ELF-1 (cell line): ENCODE measurements at regions not wholly inside any gene's neighbourhood (a gene's known extent, or its start where the extent isn't known, plus 50 kb on each side); places are given as distances from the start of the nearest gene placed in this dataset.

Source experiments
- DNase-seq: peaks from one replicate; pipeline ENCODE4 v3.0.0-alpha.2; 2016; ENCODE audit warnings: low read depth, low spot score

DNA sequence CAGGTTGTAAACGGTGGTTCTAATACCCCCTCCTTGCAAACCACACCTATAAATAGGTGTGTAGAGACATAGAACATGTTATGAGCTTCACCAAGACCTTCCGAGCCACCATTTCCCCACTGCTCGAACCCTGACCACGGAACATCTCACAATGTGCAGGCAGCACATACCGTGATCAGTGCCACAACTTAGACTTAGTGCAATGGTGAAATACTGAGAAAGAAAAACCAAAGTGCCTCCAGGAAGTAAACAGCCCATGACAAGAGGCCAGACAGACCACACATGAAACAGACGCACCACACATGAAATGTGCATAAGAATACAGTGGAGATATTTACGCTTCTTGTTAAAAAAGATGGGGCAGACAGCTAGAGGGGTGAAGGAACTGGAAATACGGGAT is 166.9 kb upstream of the CCND2 start:
- no peak for DNase-seq

GRCh38 chr12:4104722-4105244 is 168.8 kb upstream of the CCND2 start:
- DNase-seq: no peak

DNA sequence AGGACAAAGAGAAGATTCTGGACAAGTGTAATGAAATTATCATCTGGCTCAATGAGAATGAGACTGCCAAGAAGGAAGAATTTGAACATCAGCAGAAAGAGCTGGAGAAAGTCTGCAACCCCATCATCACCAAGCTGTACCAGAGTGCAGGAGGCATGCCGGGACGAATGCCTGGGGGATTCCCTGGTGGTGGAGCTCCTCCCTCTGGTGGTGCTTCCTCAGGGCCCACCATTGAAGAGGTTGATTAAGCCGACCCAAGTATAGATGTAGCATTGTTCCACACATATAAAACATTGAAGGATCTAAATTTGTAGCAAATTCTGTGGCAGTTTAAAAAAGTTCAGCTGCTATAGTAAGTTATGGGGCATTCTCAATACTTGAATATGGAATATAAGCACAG is 174.3 kb upstream of the CCND2 start:
- peak; percentile 37 for DNase-seq

DNA sequence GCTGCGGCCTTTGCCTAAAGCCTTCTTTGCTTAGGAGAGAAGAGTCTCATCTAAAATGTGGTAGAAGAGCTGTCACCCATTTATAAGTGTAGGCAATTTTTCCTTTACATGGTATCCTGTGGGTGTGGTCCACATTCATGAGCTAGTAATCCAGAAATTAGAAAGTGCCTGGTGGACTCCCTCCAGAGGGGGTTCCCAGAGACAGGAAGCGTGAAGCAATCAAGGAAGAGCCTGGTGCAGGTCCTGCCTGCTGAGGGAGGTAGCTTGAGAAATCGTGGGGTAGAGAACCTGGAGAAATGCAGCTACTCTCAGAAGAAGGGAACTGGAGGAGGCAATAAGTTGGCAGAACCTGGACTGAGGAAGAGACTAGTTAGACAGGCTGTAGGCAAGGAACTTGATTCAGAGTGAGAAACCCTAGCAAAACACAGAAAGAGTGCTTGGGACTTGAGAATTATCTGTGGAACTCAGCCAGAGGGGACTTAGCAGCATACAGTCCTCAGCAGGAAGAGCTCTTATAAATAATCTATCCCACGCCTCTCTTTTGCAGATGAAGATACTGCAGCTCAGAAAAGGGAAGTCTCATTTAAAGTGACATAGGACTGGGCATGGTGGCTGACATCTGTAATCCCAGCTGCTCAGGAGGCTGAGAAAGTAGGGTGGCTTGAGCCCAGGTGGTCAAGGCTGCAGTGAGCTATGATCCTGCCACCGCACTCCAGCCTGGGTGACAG is 182.4 kb upstream of the CCND2 start:
- no peak for DNase-seq

GRCh38 chr12:4089956-4090355 is 183.6 kb upstream of the CCND2 start:
- DNase-seq: no peak

DNA sequence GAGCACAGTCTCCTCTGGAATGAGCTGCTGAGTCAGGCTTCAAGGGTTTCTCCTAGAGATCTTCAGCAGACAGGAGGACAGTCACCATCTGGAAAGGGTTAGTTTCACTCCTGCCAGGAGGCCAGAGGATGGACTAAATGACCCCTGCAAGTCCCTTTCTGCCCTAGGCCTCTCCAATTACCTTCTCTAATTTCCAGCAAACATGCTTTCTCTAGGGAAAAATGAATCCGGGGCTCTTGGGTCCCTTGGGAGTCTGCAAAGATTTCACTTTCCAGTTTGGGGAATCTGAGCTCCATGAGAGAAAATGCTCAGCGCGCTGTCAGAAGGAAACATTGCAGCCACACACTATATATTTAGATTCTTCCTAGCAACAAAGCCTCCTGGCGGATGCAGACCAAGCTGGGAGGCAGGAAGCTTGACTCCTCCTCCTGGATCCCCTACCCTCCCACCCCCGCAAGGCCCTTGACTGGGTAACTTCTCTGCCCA is 184.4 kb upstream of the CCND2 start:
- DNase-seq: no peak

GRCh38 chr12:4088451-4088850 is 185.1 kb upstream of the CCND2 start:
- no peak for DNase-seq

- DNase-seq: no peak
Measured at GRCh38 chr12:4086481-4086880, 187.1 kb upstream of the CCND2 start.

DNA sequence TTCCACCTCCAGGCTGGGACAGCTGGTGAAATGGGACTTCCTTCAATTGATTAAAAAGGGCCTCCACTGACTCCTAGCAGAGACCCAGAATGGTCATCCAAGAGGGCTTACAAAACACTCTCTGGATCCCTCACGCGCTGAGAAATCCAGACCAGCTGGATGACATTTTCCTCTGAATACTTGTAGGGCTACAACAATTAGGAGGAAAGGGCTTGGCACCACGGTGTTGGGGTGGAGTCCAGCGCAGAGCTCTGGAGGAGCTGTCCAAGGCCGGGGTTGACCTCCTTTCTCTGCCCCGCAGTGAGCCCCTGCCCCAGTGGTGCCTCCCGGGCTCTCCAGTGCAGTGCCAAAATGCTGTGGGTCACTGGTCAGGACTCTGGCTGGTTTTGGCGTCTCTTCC is 189.0 kb upstream of the CCND2 start:
- DNase-seq: no peak

DNA sequence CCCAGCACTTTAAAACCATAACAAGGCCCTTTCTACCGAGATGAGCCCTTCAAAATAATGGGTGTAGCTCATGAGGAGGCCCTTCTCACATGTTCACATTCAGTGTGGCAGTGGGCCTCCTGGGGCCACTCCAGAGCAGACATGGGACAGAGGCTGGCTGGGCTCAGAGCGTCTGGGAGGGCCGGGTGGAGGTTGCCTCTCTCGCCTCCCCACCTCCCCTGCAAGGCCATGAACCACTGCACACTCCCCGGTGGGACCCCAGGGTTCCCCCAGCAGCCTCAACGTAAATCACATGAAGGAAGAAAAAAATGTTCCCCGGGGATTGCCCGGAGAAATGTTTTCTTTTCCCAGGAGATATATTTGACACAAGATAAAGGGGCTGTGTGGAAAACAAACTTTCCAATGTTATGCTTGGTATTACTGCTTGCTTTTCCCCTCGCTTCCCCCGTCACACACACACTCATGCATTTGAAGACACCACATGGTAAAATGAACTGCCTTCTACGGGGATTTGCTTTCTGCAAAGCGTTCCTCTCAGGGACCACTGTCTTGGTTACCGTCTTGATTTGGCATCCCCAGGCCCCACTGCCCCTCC is 190.7 kb upstream of the CCND2 start:
- DNase-seq: no peak

GRCh38 chr12:4080213-4080612 is 193.3 kb upstream of the CCND2 start:
- DNase-seq: no peak

DNA sequence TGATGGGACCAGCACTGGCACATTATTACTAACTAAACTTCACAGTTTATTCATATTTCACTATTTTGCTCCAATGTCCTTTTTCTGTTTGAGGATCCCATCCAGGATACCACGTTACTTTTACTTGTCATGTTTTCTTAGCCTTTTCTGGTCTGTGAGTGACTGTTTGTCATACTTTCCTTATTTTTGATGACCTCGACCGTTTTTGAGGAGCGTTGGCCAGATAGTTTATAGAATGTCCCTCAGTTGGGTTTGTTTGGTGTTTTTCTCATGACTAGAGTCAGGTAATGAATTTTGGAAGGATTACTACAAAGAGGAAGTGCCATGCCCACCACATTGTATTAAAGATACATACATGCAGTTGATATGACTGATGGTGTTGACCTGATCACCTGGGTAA is 199.4 kb upstream of the CCND2 start:
- no peak for DNase-seq

DNA sequence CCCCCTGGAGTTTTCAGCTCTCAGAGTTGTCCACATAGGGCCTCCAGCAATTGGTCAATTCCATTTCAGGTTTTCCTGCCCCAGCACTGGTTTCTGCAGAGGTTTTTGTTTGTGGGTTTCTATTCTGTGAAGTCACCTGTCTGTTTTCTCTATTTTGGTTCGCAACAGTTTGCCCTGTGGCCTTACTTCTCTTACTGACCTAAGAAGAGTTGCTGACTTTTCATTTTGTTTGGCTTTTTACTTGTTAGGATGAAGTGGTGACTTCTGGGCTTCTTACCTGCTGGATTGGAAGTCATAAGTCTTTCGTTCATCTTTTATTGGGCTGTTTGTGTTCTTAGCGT is 196.4 kb upstream of the PARP11 start:
- no peak for DNase-seq

DNA sequence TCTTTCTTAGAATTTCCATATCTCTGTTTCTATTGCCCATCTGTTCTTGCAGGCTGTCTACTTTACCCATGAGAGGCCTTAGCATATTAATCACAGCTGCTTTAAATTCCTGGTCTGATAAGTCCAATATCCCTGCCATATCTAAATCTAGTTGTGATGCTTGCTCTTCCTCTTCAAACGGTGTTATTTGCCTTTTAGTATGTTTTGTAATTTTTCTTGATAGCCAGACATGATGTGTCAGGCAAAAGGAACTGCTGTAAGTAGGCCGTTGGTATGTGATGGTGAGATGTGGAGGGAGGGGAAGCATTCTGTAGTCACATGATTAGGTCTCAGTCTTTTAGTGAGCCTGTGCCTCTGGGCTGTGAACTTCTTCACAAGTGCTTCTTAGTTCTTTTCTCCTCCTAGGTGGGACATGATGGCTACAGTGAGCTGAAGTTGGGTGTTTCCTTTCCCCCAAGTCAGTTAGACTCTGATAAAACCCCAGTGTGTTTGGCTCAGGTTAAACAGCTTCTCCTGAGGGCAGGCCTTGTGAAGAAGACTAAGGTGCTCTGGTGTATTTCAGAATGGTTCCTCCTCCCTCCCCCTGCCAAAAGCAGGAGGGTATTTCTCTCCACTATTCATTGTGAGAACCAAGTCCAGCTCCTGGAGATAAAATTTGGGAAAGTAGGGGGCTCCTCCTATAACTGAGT is 195.9 kb upstream of the PARP11 start:
- peak; percentile 26 for DNase-seq

GRCh38 chr12:4064008-4064407 is 190.8 kb upstream of the PARP11 start:
- no peak for DNase-seq

DNA sequence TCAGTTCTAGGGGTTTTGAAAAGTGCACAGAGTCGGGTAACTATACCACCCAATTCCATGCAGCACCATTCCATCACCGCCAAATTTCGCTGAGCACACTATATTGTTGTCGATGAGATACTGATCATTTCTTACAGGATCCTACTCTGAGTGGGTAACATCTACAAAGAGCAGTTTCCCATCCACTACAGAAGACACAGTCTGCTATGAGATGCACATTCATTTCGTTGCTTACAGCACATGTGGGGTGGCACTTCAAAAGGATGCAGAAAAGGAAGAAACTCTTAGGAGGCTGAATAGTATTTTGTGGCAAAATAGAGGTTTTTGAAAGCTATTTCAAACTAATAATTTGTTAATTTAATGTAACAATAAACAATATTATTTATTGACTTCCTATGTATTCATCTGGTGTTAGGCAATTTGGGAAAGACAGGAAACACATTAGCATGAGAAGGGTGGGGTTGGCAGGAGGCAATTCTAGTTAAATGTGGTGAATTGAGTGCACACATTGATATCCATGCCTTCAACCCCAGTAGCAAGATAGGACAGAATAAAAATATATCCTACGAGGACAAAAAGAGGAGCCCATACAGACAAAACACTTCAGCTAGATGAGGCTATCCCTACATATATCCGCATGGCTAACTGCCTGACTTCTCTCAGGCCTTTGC is 186.8 kb upstream of the PARP11 start:
- no peak for DNase-seq

DNA sequence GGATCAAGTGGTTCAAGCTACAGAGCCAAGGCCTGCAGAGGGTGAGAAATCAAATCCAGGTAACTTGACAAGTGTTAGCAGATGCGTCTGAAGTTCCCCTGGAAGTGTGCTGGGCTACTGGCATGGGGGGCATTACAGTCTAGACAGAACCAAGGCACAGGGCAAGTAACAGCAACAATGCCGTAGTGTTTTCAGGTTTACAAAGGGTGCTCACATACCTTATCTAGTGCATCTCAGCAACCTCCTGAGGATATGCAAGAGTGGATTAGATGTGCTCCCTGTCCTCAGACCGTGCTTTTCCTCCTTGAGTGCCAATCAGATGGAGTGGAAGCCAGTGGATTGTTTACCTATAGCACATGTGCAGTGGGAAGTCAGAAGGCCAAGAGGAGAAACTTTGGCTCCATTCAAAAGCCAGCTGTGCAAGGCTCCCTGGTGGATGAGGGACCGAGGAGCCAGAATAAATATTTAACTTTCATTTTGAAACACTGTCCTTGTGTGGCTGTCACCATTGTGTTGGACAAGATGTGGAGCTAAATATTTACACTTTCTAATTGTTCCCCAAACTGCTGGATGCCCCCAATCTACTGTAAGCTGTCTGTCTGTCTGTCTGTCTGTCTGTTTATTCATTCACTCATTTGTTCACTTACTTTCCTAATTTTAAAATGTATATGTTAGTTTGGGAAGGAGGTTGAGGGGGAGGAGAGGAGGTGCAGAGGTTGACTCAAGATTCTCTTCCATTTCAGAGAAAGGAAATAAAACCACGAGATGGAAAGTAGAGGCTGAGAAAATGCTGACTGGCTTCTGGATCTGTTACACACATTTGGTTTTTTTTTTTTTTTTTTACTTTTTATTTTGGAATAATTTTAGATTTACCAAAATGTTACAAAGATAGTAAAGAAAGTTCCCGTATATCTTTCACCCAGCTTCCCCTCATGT is 184.0 kb upstream of the PARP11 start:
- DNase-seq: no peak

GRCh38 chr12:4054630-4055029 is 181.4 kb upstream of the PARP11 start:
- no peak for DNase-seq

- no peak for DNase-seq
Measured at GRCh38 chr12:4052691-4053090, 179.5 kb upstream of the PARP11 start.

DNA sequence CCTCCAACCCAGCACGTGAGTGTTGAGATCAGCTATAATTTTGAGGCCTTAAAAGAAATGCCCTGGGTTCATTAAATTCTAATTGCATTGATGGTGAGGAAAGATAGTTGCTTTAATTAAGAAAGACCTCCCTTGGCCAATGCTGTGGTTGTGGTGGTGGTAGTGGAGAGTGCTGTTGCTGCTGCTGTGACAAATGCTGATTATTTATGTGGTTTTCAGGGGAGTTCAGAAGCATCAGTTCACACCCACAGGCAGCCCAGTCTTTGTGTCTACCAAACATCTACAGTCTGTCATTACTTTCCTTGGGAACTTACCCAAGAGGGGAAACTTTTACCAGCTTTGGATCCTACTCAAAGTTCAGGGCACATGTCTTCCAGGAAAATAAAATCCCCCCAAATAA is 178.4 kb upstream of the PARP11 start:
- no peak for DNase-seq

- DNase-seq: no peak
Measured at GRCh38 chr12:4050340-4050739, 177.1 kb upstream of the PARP11 start.
